Parathyroid adenoma (tissue), 2 donors: ENCODE measurements at regions not wholly inside any gene's neighbourhood (a gene's known extent, or its start where the extent isn't known, plus 50 kb on each side); places are given as distances from the start of the nearest gene placed in this dataset.
"Not testable (repeated sequence)": the region's sequence is repeated elsewhere in the genome, so short reads cannot be mapped to it uniquely, and the experiment has no call there.

Source experiments
- H2AFZ ChIP-seq: fragments of 300-600 bp; sonication (generic); one replicate; pipeline ENCODE4 v1.7.0; 2017; ENCODE audit warnings: antibody characterized with exemption, mild to moderate bottlenecking
- H3K27ac ChIP-seq: fragments of 300-600 bp; sonication (generic); one replicate; pipeline ENCODE4 v1.7.0; 2017
- H3K27me3 ChIP-seq: fragments of 300-600 bp; sonication (generic); one replicate; pipeline ENCODE4 v1.7.0; 2017; ENCODE audit warnings: low read length; ENCODE audit not compliant: control insufficient read depth, insufficient read depth
- H3K36me3 ChIP-seq: fragments of 300-600 bp; sonication (generic); one replicate; pipeline ENCODE4 v1.7.0; 2017; ENCODE audit warnings: low read length; ENCODE audit not compliant: control insufficient read depth, insufficient read depth
- H3K4me1 ChIP-seq: fragments of 300-600 bp; sonication (generic); one replicate; pipeline ENCODE4 v1.7.0; 2017; ENCODE audit warnings: control low read depth
- H3K4me2 ChIP-seq: fragments of 300-600 bp; sonication (generic); one replicate; pipeline ENCODE4 v1.7.0; 2017; ENCODE audit warnings: low read length
- H3K4me3 ChIP-seq: fragments of 300-600 bp; sonication (generic); one replicate; pipeline ENCODE4 v1.7.0; 2017; ENCODE audit warnings: low read depth, low read length
- H3K79me2 ChIP-seq: fragments of 300-600 bp; sonication (generic); one replicate; pipeline ENCODE4 v1.7.0; 2017; ENCODE audit warnings: control low read depth
- H3K9ac ChIP-seq: fragments of 300-600 bp; sonication (generic); one replicate; pipeline ENCODE4 v1.7.0; 2017; ENCODE audit warnings: mild to moderate bottlenecking
- H3K9me3 ChIP-seq: fragments of 300-600 bp; sonication (generic); one replicate; pipeline ENCODE4 v1.7.0; 2017; ENCODE audit warnings: low read length; ENCODE audit not compliant: control insufficient read depth
- TF ChIP-seq, protein P1 (sequence below): fragments of 300-600 bp; sonication (generic); IDR thresholded peaks from one replicate; pipeline ENCODE4 v1.7.0; 2017; ENCODE audit warnings: antibody characterized with exemption, mild to moderate bottlenecking
- donor health status: primary hyperparathyroidism.

DNA sequence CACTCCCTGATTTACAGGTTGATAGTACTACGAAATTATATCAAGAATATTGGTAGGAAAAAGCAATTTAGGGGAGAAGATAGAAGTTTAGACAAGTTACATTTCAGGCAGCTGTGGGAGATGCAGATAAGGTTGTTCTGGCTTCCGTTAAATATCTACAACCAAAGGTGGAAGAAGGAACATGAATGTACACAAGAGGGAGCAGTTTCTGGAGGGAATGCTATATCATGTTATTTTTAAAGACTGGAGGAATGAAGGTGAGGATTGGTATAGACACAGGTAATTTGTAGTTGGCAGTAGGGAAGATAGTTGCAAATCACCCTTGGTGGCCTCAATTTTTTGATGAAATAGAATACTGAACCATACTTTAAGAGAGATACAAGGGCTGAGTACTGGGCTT is 187.3 kb upstream of the NMUR2 start:
- H3K4me2 ChIP-seq: no peak overlapping the region
- no peaks in the 10 kb centered on the region for H3K4me1 ChIP-seq
- H3K27me3 ChIP-seq: no peaks in the 10 kb centered on the region
- no peaks in the 10 kb centered on the region for H3K9me3 ChIP-seq
- H3K4me3 ChIP-seq: no peak overlapping the region
- H3K27ac ChIP-seq: no peak overlapping the region
- no peak overlapping the region for H2AFZ ChIP-seq
- H3K79me2 ChIP-seq: no peaks in the 10 kb centered on the region
- TF ChIP-seq, protein P1, sequence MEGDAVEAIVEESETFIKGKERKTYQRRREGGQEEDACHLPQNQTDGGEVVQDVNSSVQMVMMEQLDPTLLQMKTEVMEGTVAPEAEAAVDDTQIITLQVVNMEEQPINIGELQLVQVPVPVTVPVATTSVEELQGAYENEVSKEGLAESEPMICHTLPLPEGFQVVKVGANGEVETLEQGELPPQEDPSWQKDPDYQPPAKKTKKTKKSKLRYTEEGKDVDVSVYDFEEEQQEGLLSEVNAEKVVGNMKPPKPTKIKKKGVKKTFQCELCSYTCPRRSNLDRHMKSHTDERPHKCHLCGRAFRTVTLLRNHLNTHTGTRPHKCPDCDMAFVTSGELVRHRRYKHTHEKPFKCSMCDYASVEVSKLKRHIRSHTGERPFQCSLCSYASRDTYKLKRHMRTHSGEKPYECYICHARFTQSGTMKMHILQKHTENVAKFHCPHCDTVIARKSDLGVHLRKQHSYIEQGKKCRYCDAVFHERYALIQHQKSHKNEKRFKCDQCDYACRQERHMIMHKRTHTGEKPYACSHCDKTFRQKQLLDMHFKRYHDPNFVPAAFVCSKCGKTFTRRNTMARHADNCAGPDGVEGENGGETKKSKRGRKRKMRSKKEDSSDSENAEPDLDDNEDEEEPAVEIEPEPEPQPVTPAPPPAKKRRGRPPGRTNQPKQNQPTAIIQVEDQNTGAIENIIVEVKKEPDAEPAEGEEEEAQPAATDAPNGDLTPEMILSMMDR: no peak
- H3K9ac ChIP-seq: no peak overlapping the region
- H3K36me3 ChIP-seq: no peaks in the 10 kb centered on the region

DNA sequence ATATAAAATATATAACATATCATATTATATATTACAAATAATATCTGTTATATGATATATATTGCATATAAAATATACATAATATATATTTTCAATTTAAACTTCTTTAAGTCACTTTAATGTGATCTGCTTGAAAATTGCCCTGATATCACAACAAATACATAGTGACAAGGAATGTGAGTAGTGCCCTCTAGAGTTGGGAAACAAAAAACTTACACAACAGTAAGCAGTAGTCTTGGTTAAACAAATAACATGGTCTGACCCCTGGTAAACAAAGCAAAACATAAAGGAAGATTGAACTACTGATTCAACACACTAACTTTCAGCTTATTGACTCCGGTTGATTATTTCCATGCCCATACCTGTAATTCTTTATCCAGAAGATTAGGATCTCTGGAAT is 188.3 kb upstream of the NMUR2 start:
- no peak overlapping the region for H2AFZ ChIP-seq
- no peak overlapping the region for H3K9ac ChIP-seq
- H3K36me3 ChIP-seq: no peaks in the 10 kb centered on the region
- TF ChIP-seq, protein P1: no peak
- no peaks in the 10 kb centered on the region for H3K4me1 ChIP-seq
- H3K4me3 ChIP-seq: no peak overlapping the region
- H3K27me3 ChIP-seq: no peaks in the 10 kb centered on the region
- no peaks in the 10 kb centered on the region for H3K79me2 ChIP-seq
- H3K4me2 ChIP-seq: no peak overlapping the region
- no peaks in the 10 kb centered on the region for H3K9me3 ChIP-seq
- no peak overlapping the region for H3K27ac ChIP-seq

DNA sequence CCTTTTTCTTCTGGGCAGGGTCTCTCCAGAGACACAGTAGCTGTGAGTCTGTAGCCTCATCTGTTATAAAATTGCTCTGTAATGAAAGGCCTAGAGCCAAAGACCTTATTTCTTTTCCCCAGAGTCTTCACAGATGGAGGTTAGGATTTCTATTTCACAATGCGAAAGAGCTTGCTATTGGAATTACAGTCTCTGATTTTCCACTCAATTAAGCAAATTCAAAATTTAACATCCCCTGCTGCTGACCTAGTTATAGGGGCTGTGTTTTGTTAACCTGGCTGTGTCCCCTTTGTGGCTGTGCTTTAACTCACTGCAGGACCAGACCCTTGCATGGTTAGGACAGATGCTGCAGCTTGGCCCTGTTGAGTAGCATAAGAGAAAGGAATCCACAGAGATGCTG is 190.3 kb upstream of the NMUR2 start:
- Histone ChIP-seq H3K9ac (no peak overlapping the region), H3K27ac (no peak overlapping the region), H3K4me3 (no peak overlapping the region), H3K27me3 (no peaks in the 10 kb centered on the region), H3K36me3 (no peaks in the 10 kb centered on the region), H3K79me2 (no peaks in the 10 kb centered on the region), H2AFZ (no peak overlapping the region), H3K4me1 (no peaks in the 10 kb centered on the region), H3K4me2 (no peak overlapping the region), H3K9me3 (no peaks in the 10 kb centered on the region)
- TF ChIP-seq, protein P1: no peak

DNA sequence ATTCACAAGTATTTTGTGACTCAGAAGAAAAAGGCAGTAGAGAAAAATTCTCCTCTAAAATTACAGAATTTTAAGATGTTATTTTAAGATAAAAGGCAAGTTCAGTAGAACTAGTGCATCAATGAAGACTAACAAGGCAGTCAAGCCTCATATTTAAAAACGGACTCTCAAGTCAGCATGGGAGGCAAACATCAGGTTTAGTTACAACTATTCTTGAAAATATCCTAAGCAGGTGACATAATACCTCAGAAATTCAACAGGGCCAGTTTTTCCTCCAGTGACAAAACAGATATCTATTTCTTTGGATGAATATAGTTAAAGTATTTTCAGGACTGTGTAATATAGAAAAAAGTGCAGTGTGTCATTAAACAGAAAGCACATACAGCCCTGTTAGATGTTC is 194.0 kb upstream of the NMUR2 start:
- H3K9me3 ChIP-seq: no peaks in the 10 kb centered on the region
- no peak overlapping the region for H3K9ac ChIP-seq
- no peaks in the 10 kb centered on the region for H3K79me2 ChIP-seq
- no peak overlapping the region for H2AFZ ChIP-seq
- no peaks in the 10 kb centered on the region for H3K27me3 ChIP-seq
- H3K4me1 ChIP-seq: no peaks in the 10 kb centered on the region
- H3K4me2 ChIP-seq: no peak overlapping the region
- H3K27ac ChIP-seq: no peak overlapping the region
- H3K4me3 ChIP-seq: no peak overlapping the region
- H3K36me3 ChIP-seq: no peaks in the 10 kb centered on the region
- TF ChIP-seq, protein P1: no peak

DNA sequence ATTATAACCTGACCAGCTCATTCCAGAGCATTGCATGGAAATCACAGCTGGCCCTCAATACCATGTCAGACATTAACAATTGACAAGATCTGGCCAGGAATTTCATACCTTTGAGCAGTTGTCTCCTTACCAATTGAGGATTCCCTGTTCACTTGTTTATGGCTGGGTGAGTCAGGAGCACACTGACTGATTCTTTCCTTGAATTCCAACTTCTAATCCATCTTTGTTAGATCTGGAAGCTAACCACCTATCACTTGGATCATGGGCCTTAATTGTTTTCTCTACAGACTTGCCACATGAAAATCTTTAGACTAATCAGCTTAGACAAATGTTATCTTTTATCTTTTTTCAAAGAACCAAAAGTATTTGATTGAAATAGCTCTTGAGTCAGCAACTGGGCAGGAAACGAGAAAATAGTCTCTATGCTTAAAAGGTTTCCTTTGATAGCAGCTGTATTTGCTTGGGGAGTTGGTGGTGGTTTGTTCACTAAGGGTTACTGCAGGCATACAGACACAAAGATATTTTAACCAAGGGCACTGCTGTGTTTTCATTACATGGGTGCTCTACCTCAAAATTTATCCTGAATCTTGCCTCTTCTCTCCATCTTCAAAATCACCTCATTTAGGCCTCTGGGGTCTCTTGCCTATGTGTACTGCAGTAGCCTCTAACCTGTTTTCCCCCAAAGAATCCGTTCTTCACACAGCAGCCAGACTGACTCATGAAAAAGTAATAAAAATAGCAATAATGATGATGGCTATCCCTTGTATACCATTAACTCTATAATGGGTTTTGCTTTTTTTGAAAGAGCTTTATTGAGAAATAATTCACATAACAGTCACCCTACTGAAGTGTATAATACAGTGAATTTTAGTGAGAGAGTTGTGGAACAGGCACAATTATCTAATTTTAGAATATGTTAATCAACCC is 197.0 kb upstream of the NMUR2 start:
- no peak overlapping the region for H3K27ac ChIP-seq
- no peak overlapping the region for H3K4me2 ChIP-seq
- no peaks in the 10 kb centered on the region for H3K9me3 ChIP-seq
- no peak overlapping the region for H2AFZ ChIP-seq
- no peaks in the 10 kb centered on the region for H3K79me2 ChIP-seq
- no peaks in the 10 kb centered on the region for H3K36me3 ChIP-seq
- H3K4me3 ChIP-seq: no peak overlapping the region
- no peak overlapping the region for H3K9ac ChIP-seq
- no peaks in the 10 kb centered on the region for H3K4me1 ChIP-seq
- TF ChIP-seq, protein P1: no peak
- H3K27me3 ChIP-seq: no peaks in the 10 kb centered on the region

DNA sequence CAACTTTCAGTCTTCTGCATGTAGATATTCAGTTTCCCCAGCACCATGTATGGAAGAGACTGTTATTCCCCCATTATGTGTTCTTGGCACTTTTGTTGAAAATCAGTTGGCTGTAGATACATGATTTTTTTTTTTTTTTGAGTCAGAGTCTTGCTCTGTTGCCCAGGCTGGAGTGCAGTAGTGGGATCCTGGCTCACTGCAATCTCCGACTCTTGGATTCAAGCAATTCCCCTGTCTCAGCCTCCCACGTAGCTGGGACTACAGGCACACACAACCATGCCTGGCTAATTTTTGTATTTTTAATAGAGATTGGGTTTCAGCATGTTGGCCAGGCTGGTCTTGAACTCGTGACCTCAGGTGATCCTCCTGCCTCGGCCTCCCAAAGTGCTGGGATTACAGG is 201.0 kb upstream of the NMUR2 start:
- H3K4me2 ChIP-seq, H3K27ac ChIP-seq, H2AFZ ChIP-seq, H3K9ac ChIP-seq, H3K4me3 ChIP-seq, H3K36me3 ChIP-seq, H3K4me1 ChIP-seq, H3K9me3 ChIP-seq, H3K79me2 ChIP-seq, H3K27me3 ChIP-seq: not testable (repeated sequence)
